8988T (cell line): ENCODE measurements at regions not wholly inside any gene's neighbourhood (a gene's known extent, or its start where the extent isn't known, plus 50 kb on each side); places are given as distances from the start of the nearest gene placed in this dataset.
"Not testable (repeated sequence)": the region's sequence is repeated elsewhere in the genome, so short reads cannot be mapped to it uniquely, and the experiment has no call there.

Source experiments
- DNase-seq: peaks from one replicate; pipeline ENCODE4 v3.0.0; 2011

DNA sequence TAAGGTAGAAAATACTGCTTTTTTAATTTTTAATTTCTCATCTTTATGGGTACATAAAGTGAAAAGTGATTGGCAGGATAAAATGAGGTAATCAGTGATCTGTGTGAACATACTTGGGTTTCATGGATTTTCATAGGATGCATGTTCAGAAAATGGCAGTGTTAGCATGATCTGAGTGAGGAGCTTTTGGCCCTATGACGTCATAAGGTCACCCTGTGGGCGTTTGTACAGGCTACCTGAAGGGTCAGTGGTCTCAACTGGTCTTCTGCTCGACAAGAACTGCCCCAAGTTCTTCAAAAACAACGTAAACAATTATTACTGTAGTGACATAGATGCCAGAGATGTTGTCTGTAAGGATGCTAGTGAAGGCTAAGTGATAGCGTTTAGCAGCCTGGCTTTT, 124.5 kb upstream of the OSTN start:
- DNase-seq, result no peak

DNA sequence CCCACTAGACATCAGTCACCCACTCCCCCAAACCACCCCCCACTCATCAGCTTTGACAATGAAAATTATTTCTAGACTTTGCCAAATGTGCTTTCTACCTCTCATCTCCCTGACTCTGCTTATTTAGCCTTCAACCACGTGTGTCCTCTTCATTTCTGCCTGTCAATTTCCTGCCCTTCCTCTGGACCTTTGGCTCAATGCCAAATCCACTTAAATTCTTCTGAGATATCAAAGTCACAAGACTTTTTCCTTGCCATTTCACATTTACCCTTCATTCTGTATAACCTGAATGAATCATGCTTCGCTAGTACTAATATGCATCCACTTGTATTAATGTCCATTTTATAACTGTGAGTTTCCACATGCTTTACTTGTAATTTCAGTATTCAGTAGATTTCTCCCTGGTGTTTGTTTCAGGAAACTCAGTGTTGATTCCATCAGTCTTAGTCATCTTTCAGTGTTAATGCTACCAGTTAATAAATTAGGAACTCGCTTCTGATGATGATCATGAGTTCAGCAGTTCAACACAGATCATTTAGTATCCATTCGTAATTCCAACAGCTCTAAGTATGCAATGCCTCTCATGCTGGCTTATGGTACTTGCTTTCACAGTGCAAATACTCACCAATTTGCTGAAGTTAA, 128.2 kb upstream of the OSTN start:
- DNase-seq, result no peak

DNA sequence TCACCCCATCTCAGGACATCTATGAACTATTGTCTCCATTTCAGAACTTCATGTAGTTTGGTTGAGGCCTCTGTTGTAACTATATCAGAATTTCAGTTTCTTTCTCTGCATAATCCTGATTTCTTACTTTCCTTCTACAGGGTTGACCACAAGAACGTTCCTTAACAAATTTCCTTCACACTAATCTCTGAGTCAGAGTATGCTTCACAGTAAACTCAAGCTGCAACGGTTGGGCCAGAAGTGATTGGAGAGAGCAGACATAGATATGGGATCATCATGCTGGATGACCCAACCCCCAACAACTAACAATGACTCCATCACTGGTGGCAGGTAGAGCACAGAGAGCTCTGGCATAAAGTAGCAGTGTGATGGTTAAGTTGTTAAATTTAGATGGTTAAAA, 128.8 kb upstream of the OSTN start:
- DNase-seq, result no peak

DNA sequence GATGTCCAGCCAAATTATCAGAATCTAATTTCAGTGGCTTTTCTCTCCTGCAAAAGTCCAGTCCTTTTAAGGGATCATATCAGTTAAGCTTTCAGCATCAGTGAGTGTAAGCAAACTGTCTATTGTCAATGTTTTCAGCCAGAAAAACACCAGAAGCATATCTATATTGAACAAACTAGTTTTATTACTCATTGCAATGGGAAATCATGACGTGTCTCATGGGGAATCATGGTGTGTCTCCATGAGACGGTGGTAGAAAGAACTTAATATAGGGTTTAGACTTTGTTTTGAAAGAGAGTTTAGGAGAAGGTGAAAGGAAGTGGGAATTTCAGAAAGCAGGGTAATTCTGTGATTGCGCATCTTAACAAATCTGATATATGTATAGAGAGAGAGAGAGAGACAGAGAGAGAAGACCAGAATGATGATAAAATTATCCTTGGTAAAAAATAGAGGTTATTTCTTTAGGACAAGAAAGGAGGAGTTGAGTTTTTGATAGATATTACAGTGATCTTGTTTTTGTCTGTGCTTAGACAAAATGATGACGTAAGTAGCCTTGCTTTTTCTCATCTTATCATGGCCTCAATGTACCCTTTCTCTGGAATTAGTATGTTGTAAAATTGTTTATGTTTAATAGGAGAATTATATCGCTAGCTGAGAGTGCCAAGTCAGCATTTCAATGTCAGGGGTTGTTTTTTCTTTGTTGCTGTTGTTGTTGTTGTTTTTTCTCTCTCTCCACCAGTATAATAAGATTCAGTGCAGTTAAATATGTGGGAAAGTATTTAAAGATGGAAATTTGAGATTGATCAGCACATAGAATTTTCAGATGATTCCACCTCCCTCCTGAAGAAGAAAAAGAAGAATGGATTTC, 129.9 kb upstream of the OSTN start:
- DNase-seq, result no peak

DNA sequence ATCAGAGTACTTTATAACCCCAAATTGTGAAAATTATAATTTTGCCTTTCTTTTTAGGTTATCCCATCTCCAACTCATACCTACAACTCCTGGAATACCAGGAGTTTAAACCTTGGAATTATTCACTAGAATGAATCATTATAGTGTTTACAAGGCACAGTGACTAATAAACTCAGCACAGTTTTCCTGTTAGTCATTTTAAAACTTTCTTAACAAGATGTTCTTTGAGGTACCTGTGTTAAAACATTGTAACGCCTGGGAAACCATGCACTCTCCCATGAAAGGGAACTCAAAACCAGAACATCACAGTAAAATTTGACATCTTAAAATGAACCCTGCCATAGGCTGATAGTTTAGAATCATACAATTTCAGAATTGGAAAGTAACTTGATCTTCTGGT, 132.4 kb upstream of the OSTN start:
- DNase-seq, result no peak

DNA sequence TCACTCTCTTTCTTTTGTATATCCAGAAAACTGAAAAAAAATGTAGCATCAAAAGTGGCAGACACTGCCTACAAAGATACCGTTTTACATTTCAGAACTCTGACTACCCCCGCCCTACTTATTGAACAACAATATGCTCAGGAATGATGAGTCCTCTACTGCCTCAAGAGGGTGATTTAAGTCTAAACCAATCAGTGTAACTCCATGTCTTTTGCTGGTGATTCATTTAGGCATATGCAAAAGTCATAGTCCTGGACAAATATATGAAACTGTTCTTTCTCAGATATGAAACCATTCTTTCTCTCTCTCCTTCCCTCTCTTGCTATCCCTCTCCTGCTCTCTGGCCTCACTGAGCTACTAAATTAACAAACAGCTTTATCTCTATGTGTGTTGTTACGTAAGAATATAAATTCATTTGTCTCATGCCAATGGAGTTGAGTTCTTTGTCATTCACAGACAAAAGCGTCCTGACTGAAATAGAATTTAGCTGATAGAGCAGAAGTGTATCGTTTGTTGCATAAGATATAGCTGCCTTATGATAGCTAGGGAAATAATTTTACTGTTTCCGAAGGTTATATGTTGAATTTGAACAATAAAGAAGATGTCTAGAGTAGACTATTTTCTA, 133.7 kb upstream of the OSTN start:
- DNase-seq, result no peak

DNA sequence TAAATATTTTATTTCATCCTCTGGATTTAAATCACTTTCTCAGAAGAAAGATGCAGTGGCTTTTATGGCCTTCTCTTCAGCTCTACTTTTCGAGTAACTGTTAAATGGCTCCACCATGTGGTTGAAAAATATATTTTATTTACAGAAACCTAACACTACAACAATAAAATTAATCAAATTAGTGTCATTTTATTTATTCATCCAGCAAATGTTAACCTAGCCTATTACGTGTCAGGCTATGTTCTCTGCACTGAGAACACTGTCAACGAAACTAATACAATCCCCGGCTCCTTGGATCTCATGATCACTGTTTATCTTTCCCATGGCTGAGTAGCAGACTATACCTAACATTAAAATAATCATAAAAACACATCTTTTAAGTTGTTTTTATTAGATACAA, 148.0 kb upstream of the OSTN start:
- DNase-seq, result no peak

DNA sequence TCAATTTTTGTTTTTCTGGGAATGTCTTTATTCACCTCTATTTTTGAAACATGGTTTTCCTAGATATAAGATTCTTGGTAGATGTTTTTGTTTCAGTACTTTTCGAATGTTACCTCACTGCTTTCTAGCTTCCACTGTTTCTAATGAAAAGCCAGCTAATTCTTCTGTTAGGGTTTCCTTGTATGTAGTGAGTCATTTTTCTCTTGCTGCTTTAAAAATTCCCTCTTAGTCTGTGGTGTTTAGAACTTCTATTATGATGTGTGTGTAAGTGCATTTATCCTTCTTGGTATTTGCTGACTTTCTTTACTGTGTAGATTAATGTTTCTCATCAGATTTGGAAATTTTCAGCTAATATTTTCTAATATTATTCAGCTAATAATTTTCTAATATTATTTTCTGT, 151.1 kb upstream of the OSTN start:
- no peak for DNase-seq

DNA sequence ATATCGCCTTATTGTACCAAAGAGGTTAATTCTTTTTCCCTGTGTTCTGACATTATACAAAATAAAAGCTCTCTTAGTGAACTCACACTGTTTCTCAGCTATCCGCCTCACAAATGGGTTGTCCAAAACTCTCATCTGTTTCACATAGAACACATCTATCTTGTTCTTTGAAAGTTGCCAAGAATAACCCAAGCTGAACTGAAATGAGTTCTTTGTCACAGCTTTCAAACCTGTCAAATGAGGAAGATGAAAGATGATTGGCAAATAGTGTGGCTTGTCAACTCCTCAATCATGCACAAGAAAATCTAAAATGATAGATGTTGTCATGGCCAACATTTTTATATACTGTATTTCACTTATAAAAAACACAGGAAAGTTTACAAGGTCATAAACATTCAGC, 168.1 kb upstream of the OSTN start:
- DNase-seq, result no peak

DNA sequence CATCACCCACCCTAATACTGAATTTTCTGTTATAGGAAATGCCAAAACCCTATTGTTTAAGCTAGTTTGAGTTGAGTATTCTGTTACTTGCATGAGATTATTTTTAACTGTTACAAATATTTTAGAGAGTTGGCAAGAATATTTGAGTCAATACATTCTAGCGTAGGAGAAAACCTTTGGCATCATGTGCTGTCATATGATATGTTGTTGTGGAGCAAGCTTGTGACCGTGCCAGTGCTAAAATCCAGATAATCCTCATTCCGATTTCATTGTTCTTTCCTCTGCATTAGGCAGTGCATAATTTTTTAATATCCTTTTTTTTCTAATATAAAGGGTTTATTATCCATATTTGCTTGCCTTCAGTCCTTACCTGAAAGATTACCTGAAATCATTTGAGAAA, 168.0 kb upstream of the GMNC start:
- no peak for DNase-seq

DNA sequence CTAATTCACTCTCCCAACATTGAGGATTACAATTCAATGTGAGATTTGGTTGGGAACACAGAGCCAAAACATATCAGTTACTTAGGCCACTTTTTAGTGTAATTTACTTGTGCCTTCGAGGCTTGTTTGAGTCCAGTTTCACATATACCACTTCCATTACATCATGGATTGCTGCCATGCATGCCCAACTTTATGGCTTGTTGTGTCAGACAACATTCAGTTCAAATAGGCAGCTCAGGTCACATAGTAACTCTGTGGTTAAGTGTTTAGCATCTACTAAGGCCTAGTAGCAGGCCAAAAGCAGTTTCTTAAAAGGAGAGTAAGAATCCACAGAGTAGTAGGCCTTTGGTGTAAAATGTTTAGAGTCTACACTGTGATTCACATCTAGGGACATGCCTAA, 164.3 kb upstream of the GMNC start:
- DNase-seq, result no peak

DNA sequence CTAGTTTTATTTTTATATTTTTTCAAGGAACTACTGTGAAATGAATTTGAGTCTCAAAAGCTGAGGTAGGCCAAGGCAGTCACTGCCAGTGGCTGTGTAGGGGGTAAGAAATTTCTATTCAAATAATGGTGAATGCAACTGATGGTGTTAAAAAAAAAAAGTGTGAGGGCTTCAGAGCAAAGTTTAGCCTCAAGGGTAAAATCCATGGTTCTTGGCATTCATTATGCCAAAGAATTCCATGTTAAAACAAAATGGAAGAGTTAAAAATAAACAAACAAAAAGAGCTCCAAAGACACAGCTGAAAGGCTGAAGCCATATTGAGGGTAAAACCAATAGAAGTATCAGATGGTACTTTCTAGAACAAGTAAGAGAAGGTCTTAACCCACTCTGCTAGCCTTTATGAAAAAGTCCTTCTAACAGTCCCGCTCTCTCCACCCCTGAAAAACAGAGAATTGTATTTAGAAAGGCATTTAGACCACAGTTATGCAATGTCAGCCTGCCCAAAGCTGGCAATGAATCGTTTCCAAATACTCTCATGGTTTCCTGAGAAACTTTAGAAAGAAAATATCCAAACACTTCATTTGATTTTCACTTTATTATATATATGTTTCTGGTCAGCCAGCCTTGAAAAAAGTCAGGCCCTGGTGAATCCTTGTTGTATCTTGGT, 158.4 kb upstream of the GMNC start:
- no peak for DNase-seq

DNA sequence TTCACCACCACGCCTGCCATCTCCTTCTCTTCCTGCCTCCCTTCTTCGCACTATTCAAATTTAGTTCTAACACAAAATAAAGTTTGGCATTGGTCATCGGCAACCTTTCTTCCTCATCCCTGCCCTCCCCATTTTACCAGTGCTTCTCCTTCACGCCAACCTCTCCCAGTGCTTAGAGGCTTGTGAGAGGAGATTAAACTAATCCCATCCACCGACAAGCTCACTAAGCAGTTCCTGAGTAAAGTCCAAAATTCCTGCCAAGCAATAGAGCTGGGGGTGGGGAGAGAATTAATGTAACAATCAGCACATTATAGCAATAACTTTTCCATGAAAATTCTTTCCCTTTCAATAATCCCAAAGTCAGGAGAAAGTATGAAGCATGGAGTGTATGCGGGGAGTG, 157.4 kb upstream of the GMNC start:
- DNase-seq, result no peak

DNA sequence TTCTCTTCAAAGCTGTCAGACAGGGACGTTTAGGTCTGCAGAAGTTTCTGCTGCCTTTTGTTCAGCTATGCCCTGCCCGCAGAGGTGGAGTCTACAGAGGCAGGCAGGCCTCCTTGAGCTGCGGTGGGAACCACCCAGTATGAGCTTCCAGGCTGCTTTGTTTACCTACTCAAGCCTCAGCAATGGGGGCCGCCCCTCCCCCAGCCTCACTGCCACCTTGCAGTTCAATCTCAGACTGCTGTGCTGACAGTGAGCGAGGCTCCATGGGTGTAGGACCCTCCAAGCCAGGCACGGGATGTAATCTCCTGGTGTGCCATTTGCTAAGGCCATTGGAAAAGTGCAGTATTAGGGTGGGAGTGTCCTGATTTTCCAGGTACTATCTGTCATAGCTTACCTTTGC, 153.5 kb upstream of the GMNC start:
- DNase-seq, result not testable (repeated sequence)

DNA sequence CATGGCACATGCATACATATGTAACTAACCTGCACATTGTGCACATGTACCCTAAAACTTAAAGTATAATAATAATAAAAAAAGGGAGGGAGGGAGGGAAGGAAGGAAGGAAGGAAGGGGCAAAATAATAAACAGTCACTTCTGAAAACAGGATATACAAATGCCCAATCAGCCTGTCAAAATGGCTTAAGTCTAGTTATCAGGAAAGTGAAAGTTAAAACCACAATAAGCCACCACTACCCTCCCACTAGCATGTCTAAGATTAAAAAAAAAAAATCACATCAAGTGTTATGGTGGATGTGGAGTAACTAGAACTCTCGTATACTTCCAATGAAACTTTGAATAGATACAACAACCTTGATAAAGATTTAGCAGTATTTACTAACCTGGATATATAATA, 145.6 kb upstream of the GMNC start:
- DNase-seq, result no peak

DNA sequence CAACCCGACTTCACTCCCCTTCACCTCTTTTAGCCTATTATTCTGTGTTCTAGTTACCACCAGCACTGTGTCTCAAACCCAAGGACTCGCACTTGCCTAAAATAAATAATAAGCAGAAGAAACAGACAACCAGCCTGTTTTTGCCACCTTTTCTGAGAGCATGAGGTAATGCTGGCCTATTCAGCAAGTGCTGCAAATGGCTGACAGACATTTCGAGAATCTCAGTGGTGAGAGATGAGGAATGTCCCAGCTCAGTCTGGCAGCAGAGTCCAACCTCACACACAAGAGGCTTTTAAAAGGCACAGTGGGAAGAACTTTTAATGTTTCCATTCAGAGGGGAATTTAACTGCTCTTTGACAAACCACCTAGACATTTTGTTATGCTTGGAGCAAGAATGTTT, 143.3 kb upstream of the GMNC start:
- DNase-seq, result no peak

DNA sequence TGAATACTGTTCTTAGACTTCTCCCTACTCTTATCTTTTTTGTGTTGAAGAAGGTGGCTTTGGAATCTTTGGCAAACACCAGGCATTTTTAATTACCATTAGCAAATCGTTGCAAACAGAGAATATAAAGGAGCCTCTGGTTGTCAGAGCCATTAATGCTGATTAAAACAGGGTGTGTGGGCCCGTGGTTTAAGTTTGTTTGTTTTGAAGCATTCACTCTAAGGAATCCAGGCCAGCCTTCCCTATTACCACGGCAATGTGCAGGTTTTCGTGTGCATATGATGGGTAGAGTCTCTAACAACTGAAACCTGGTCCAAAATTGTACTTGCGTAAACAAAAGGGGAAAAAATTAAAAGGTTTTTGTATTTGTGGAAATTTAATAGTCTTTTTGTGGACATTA, 141.2 kb upstream of the GMNC start:
- no peak for DNase-seq

DNA sequence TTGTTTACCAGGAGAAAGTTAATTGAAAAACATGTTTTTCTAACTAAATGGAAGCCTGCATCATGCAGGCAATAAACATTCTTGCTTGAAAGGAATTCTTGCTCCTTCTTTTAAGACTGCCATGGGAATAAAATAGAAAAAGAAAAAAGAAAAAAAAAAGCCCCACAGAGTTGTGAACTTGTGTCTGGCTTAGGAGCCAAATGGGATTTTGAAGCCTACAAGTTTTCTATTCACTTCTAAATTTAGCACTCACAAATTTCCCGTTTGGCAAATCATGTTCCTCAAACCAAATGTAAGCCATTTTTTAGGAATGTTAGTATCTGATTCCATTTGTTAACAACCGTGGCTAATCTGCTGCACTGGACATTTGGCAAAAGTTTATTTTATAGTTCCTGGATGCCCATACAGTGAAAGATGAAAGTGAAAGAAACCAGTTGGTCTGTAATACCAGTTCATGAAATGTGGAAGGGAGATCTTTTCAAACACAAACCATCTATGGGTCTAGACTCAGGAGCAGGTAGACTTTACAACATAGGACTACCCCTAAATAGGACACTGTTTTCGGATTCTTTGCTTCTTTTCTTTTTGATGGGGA, 133.8 kb upstream of the GMNC start:
- no peak for DNase-seq

DNA sequence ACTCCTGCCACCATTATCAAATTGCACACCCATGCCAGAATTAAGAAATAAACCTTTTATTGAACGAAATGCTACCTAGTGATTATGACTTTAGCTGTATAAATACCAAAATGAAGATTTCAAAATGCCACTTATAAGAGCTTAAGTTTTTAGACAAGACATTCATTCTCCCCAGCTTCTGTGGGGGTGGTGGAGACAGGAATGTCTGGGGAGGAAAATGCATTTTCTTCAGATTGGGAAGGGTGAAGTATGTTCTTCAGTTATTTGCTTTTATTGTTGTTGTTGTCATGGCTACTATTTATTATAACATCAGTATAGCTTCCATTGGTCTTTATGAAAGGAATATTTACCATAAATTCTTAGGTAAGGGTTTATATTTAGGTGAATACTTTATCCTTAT, 132.7 kb upstream of the GMNC start:
- no peak for DNase-seq

DNA sequence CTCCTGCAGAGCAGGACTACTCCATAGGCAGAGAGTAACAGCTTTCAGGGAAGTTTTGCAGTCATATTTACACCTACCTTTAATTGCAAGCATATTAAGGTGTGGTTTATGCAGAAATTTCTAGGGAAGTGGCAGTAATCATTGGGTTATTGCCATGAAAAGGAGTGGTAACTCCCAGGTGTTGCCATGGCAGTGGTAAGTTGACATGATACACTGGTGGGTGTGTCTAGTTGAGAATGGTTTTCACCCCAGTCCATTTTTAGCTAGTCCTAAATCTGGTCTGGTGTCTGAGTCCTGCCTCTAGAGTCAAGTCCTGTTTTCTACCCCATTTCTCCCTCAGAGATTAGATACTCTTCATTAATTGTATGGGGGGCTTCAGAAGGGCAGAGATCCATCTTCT, 128.4 kb upstream of the GMNC start:
- DNase-seq, result no peak

DNA sequence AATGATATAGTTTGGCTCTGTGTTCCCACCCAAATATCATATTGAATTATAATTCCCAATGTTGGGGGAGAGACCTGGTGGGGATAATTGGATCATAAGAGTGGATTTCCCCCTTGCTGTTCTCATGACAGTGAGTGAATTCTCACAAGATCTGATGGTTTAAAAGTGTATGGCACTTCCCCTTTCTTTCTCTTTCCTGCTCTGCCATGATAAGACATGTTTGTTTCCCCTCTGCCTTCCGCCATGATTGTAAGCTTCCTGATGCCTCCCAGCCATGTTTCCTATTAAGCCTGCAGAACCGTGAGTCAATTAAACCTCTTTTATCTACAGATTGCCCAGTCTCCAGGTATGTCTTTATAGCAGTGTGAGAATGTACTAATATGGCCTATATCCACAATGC, 126.7 kb upstream of the GMNC start:
- DNase-seq, result no peak

DNA sequence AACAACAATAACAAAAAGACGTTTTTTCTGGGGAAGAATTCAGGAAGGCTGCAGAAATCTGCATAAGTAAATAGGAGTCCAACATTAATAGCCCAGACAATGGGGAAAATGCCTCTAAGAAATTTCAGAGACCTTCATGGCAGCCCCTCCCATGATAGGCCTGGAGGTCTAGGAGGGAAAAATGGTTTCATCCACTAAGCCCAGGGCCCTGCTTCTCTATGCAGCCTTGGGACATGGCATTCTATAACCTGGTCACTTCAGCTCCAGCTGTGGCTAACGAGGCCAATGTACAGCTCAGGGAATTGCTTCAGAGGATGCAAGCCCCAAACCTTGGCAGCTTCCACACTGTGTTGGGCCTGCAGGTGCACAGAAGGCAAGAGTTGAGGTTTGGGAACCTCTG, 125.6 kb upstream of the GMNC start:
- no peak for DNase-seq

DNA sequence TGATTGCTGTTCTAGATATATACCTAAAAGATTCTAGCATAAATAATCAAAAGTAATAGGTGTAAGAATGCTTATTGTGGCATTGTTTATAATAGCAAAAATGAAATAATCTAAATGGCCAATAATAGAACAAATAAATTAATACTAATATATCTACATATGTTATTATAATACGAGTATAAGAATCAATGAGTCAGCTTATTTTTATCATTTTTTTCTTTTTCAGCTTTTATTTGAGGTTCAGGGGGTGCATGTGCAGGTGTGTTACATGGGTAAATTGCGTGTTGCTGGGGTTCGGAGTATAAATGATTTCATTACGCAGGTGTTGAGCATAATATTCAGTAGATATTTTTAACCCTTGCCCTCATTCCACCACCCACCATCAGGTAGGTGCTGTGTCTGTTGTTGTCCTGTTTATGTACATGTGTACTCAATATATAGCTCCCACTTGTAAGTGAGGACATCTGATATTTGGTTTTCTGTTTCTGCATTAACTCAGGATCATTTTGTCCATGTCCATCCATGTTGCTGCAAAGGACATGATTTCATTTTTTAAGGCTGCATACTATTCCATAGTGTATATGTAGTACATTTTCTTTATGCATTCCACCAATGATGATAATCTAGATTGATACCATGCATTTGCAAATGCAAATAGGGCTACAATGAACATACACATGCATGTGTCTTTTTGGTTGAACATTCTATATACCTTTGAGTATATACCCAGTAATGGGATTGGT, 122.2 kb upstream of the GMNC start:
- no peak for DNase-seq
